HG02623 (cell line): ENCODE measurements at regions not wholly inside any gene's neighbourhood (a gene's known extent, or its start where the extent isn't known, plus 50 kb on each side); places are given as distances from the start of the nearest gene placed in this dataset.

Experiments
- ATAC-seq: cut with Tn5 transposase; IDR thresholded peaks from one replicate; pipeline ENCODE4 v1.9.1; 2021; ENCODE audit warnings: moderate library complexity; ENCODE audit not compliant: unreplicated experiment

DNA sequence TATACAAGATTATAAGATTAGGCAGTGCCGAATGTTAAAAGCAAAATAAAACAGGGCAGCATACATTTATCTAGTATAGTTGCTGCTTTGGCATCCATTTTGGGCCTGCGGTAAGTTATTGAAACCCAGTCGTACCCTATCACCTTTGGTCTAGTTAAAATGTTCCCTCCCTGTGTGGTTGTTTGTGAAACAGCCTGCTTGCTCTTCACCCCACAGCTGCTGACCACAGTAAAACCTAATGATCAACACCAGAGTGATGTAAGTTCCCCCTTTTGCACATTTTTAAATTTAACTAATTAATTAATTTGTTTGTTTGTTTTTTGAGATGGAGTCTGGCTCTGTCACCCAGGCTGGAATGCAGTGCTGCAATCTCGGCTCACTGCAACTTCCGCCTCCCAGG lies 50.3 kb upstream of the TXNDC5 start:
- peak; percentile 34 for ATAC-seq
